DMS153 treated with DMSO at 0.1 percent for 48 hours (cell line): ENCODE measurements at regions not wholly inside any gene's neighbourhood (a gene's known extent, or its start where the extent isn't known, plus 50 kb on each side); places are given as distances from the start of the nearest gene placed in this dataset.
"Not testable (repeated sequence)": the region's sequence is repeated elsewhere in the genome, so short reads cannot be mapped to it uniquely, and the experiment has no call there.

ENCODE experiments used
- DNase-seq: peaks from one replicate; lab custom pipeline; 2025; ENCODE audit not compliant: unreplicated experiment; lab: John Stamatoyannopoulos, UW

- DNase-seq = no peak
Measured at GRCh38 chr9:129547063-129547462, 73.8 kb downstream of the C9orf50 start.

- not testable (repeated sequence) for DNase-seq
Measured at GRCh38 chr9:129545876-129546275, 75.0 kb downstream of the C9orf50 start.

- no peak for DNase-seq
Measured at GRCh38 chr9:129544761-129545160, 76.1 kb downstream of the C9orf50 start.

GRCh38 chr9:129542741-129543140, 78.2 kb downstream of the C9orf50 start:
- DNase-seq = no peak

- DNase-seq = no peak
Measured at GRCh38 chr9:129541270-129541669, 79.6 kb downstream of the C9orf50 start.

- DNase-seq = no peak
Measured at GRCh38 chr9:129539446-129539845, 81.5 kb downstream of the C9orf50 start.

GRCh38 chr9:129531860-129532402, 89.0 kb downstream of the C9orf50 start:
- not testable (repeated sequence) for DNase-seq

- not testable (repeated sequence) for DNase-seq
Measured at GRCh38 chr9:129527955-129528354, 92.9 kb downstream of the C9orf50 start.

GRCh38 chr9:129525656-129526196, 95.2 kb downstream of the C9orf50 start:
- no peak for DNase-seq

- no peak for DNase-seq
Measured at GRCh38 chr9:129524582-129525270, 96.2 kb downstream of the C9orf50 start.

- DNase-seq = no peak
Measured at GRCh38 chr9:129523943-129524581, 96.8 kb downstream of the C9orf50 start.

GRCh38 chr9:129522351-129522750, 98.5 kb downstream of the C9orf50 start:
- DNase-seq = no peak

GRCh38 chr9:129520082-129520481, 100.8 kb downstream of the C9orf50 start:
- no peak for DNase-seq

GRCh38 chr9:129518074-129518473, 102.8 kb downstream of the C9orf50 start:
- no peak for DNase-seq

- DNase-seq = no peak
Measured at GRCh38 chr9:129517006-129517405, 103.9 kb downstream of the C9orf50 start.

GRCh38 chr9:129514891-129515290, 106.0 kb downstream of the C9orf50 start:
- DNase-seq = no peak

- no peak for DNase-seq
Measured at GRCh38 chr9:129514497-129514867, 106.4 kb downstream of the C9orf50 start.

GRCh38 chr9:129513856-129514496, 106.9 kb downstream of the C9orf50 start:
- DNase-seq = no peak

GRCh38 chr9:129513282-129513681, 107.6 kb downstream of the C9orf50 start:
- no peak for DNase-seq

- DNase-seq = no peak
Measured at GRCh38 chr9:129511285-129511900, 109.5 kb downstream of the C9orf50 start.

GRCh38 chr9:129509533-129509928, 111.4 kb downstream of the C9orf50 start:
- DNase-seq = no peak
